Natural killer cell (primary cell): ENCODE measurements at regions not wholly inside any gene's neighbourhood (a gene's known extent, or its start where the extent isn't known, plus 50 kb on each side); places are given as distances from the start of the nearest gene placed in this dataset.

ENCODE experiments used
- ATAC-seq, 3 donors: fragments of 150-1000 bp in 2 of 3; fragments of 200-7000 bp in 1 of 3; cut with Tn5 transposase; 1 replicate in 1 of 3; 2 replicates in 2 of 3; pipeline ENCODE4 v1.10.0; 2021; ENCODE audit warnings: mild to moderate bottlenecking in 2 of 3, moderate library complexity in 2 of 3
- DNase-seq, 2 donors: peaks; one replicate each; pipeline versions ENCODE4 v3.0.0 to v3.0.0-alpha.2; 2013 to 2021; ENCODE audit warnings: mixed read lengths in 1 of 2
- H3K27ac ChIP-seq: one replicate; pipeline ENCODE4 v1.5.1; 2013; ENCODE audit warnings: mild to moderate bottlenecking, low read length
- H3K27me3 ChIP-seq: one replicate; pipeline ENCODE4 v1.6.1; 2013; ENCODE audit warnings: low read length; ENCODE audit not compliant: control insufficient read depth, insufficient read depth
- H3K36me3 ChIP-seq: one replicate; pipeline ENCODE4 v1.6.1; 2013; ENCODE audit warnings: low read length; ENCODE audit not compliant: control insufficient read depth, insufficient read depth
- H3K4me1 ChIP-seq: one replicate; pipeline ENCODE4 v1.6.1; 2013; ENCODE audit warnings: low read length; ENCODE audit not compliant: control insufficient read depth, insufficient read depth
- H3K4me3 ChIP-seq: one replicate; pipeline ENCODE4 v1.5.1; 2013; ENCODE audit warnings: low read length
- H3K9me3 ChIP-seq: one replicate; pipeline ENCODE4 v1.6.1; 2013; ENCODE audit warnings: low read length; ENCODE audit not compliant: control insufficient read depth, insufficient read depth
- H3K27ac Mint-ChIP-seq, 2 donors: one replicate each; pipeline ENCODE4 v1.8.0; 2022; ENCODE audit warnings: mild to moderate bottlenecking in 2 of 2, mixed read lengths in 2 of 2, moderate library complexity in 1 of 2
- H3K27me3 Mint-ChIP-seq, 2 donors: one replicate each; pipeline ENCODE4 v1.8.0; 2022; ENCODE audit warnings: low read depth in 2 of 2, mixed read lengths in 2 of 2
- H3K36me3 Mint-ChIP-seq: one replicate; pipeline ENCODE4 v1.8.0; 2022; ENCODE audit warnings: mixed read lengths
- H3K4me1 Mint-ChIP-seq, 2 donors: one replicate each; pipeline ENCODE4 v1.8.0; 2022; ENCODE audit warnings: mixed read lengths in 2 of 2
- H3K4me3 Mint-ChIP-seq: one replicate; pipeline ENCODE4 v1.8.0; 2022; ENCODE audit warnings: mild to moderate bottlenecking, moderate library complexity, mixed read lengths
- H3K9me3 Mint-ChIP-seq, 2 donors: one replicate each; pipeline ENCODE4 v1.8.0; 2022; ENCODE audit warnings: mixed read lengths in 2 of 2
- CTCF ChIP-seq: fragments of 200-600 bp; IDR thresholded peaks from one replicate; pipeline ENCODE4 v1.8.0; 2022; ENCODE audit warnings: antibody characterized with exemption
- WGBS: methylation state at CpG from one replicate; pipeline ENCODE4 v1.1.7; 2013; ENCODE audit warnings: missing lambda C conversion rate; ENCODE audit not compliant: insufficient coverage; 5-methylcytosine and 5-hydroxymethylcytosine counted together
- intact Hi-C: fragments of 100-400 bp; cut with micrococcal nuclease; formaldehyde crosslinking; loops from one replicate; pipeline ENCODE4 v1.14.2; 2022

GRCh38 chrX:19280636-19281035, 63.1 kb upstream of the PDHA1 start:
- Histone ChIP-seq H3K4me1 (no peaks in the 10 kb centered on the region), H3K9me3 (no peaks in the 10 kb centered on the region), H3K4me3 (no peak overlapping the region), H3K27ac (no peak overlapping the region), H3K27me3 (no peaks in the 10 kb centered on the region), H3K36me3 (no peaks in the 10 kb centered on the region)
- ATAC-seq (no peak), DNase-seq (no peak)
- Mint-ChIP-seq H3K9me3 (no peaks in the 10 kb centered on the region), H3K4me3 (no peak overlapping the region), H3K4me1 (no peaks in the 10 kb centered on the region), H3K27ac (no peak overlapping the region), H3K36me3 (no peaks in the 10 kb centered on the region), H3K27me3 (peaks cover 8 to 12% of the 10 kb centered on the region in 2 donors)
- intact Hi-C loops = no loop called here
- no CpG with 5 or more reads among the region's 1 CpG for WGBS
- TF ChIP-seq CTCF = no peak

GRCh38 chrX:19281256-19281655, 62.5 kb upstream of the PDHA1 start:
- H3K9me3 Mint-ChIP-seq = no peaks in the 10 kb centered on the region
- peaks cover 6 to 12% of the 10 kb centered on the region in 2 donors for H3K27me3 Mint-ChIP-seq
- H3K27ac Mint-ChIP-seq = no peak overlapping the region
- Histone ChIP-seq H3K4me1 (no peaks in the 10 kb centered on the region), H3K4me3 (no peak overlapping the region), H3K9me3 (no peaks in the 10 kb centered on the region), H3K27me3 (no peaks in the 10 kb centered on the region), H3K36me3 (no peaks in the 10 kb centered on the region), H3K27ac (no peak overlapping the region)
- intact Hi-C loops = no loop called here
- H3K36me3 Mint-ChIP-seq = no peaks in the 10 kb centered on the region
- DNase-seq = no peak
- no CpG with 5 or more reads among the region's 1 CpG for WGBS
- H3K4me1 Mint-ChIP-seq = no peaks in the 10 kb centered on the region
- no peak overlapping the region for H3K4me3 Mint-ChIP-seq
- no peak for ATAC-seq
- TF ChIP-seq CTCF = no peak

- H3K36me3 Mint-ChIP-seq = no peaks in the 10 kb centered on the region
- no peaks in the 10 kb centered on the region for H3K27me3 ChIP-seq
- H3K9me3 ChIP-seq = no peaks in the 10 kb centered on the region
- H3K27ac Mint-ChIP-seq = no peak overlapping the region
- WGBS = 86% methylated on average over 4 of the region's 6 CpGs
- H3K4me1 Mint-ChIP-seq = no peaks in the 10 kb centered on the region
- TF ChIP-seq CTCF = no peak
- ATAC-seq = no peak
- H3K4me1 ChIP-seq = no peaks in the 10 kb centered on the region
- peaks cover 7 to 12% of the 10 kb centered on the region in 2 donors for H3K27me3 Mint-ChIP-seq
- intact Hi-C loops = no loop called here
- DNase-seq = no peak
- H3K27ac ChIP-seq = no peak overlapping the region
- H3K4me3 Mint-ChIP-seq = no peak overlapping the region
- H3K9me3 Mint-ChIP-seq = no peaks in the 10 kb centered on the region
- H3K36me3 ChIP-seq = no peaks in the 10 kb centered on the region
- H3K4me3 ChIP-seq = no peak overlapping the region
These were observed 60.0 kb upstream of the PDHA1 start for GRCh38 chrX:19283597-19284339.

- Mint-ChIP-seq H3K4me3 (no peak overlapping the region), H3K4me1 (no peaks in the 10 kb centered on the region), H3K9me3 (no peaks in the 10 kb centered on the region), H3K27me3 (peaks cover 16 to 25% of the 10 kb centered on the region in 2 donors), H3K27ac (no peak overlapping the region), H3K36me3 (no peaks in the 10 kb centered on the region)
- H3K4me1 ChIP-seq = no peaks in the 10 kb centered on the region
- no peaks in the 10 kb centered on the region for H3K36me3 ChIP-seq
- intact Hi-C loops = no loop called here
- DNase-seq (no peak), ATAC-seq (no peak)
- TF ChIP-seq CTCF = no peak
- H3K4me3 ChIP-seq = no peak overlapping the region
- H3K27me3 ChIP-seq = no peaks in the 10 kb centered on the region
- H3K27ac ChIP-seq = no peak overlapping the region
- no peaks in the 10 kb centered on the region for H3K9me3 ChIP-seq
These were observed 57.9 kb upstream of the PDHA1 start for GRCh38 chrX:19285857-19286256.
